Heart left ventricle (tissue), 16 donors: ENCODE measurements at regions not wholly inside any gene's neighbourhood (a gene's known extent, or its start where the extent isn't known, plus 50 kb on each side); places are given as distances from the start of the nearest gene placed in this dataset.
"Not testable (repeated sequence)": the region's sequence is repeated elsewhere in the genome, so short reads cannot be mapped to it uniquely, and the experiment has no call there.

Source experiments
- ATAC-seq, 4 donors: fragments of 200-7000 bp; cut with Tn5 transposase; one replicate each; pipeline ENCODE4 v1.9.1; 2020 to 2022; ENCODE audit warnings: moderate library complexity in 4 of 4, mild to moderate bottlenecking in 3 of 4, moderate number of reproducible peaks in 1 of 4
- DNase-seq, 5 donors: peaks; one replicate each; pipeline ENCODE4 v3.0.0-alpha.2; 2020
- H3K27ac ChIP-seq, 12 donors: fragments of 200-600 bp; sonication (generic) in 4 of 12; one replicate each; pipeline versions ENCODE4 v1.5.0 to v1.8.0; 2016 to 2022; ENCODE audit warnings: mild to moderate bottlenecking in 2 of 12
- H3K27me3 ChIP-seq, 9 donors: fragments of 200-600 bp; sonication (generic) in 2 of 9; one replicate each; pipeline versions ENCODE4 v1.5.1 to v1.8.0; 2016 to 2022; ENCODE audit warnings: mild to moderate bottlenecking in 3 of 9
- H3K36me3 ChIP-seq, 9 donors: fragments of 200-600 bp; sonication (generic) in 2 of 9; one replicate each; pipeline versions ENCODE4 v1.5.0 to v1.8.0; 2018 to 2022; ENCODE audit warnings: mild to moderate bottlenecking in 2 of 9
- H3K4me1 ChIP-seq, 12 donors: fragments of 200-600 bp; sonication (generic) in 4 of 12; one replicate each; pipeline versions ENCODE4 v1.5.0 to v1.8.0; 2016 to 2022; ENCODE audit warnings: mild to moderate bottlenecking in 3 of 12
- H3K4me3 ChIP-seq, 12 donors: fragments of 200-600 bp; sonication (generic) in 4 of 12; one replicate each; pipeline versions ENCODE4 v1.5.0 to v1.8.0; 2017 to 2022; ENCODE audit warnings: mild to moderate bottlenecking in 9 of 12, moderate library complexity in 4 of 12
- H3K9me3 ChIP-seq, 12 donors: fragments of 200-600 bp; sonication (generic) in 4 of 12; one replicate each; pipeline versions ENCODE4 v1.5.0 to v1.8.0; 2016 to 2022; ENCODE audit warnings: mild to moderate bottlenecking in 1 of 12
- POLR2A ChIP-seq, 2 donors: fragments of 450-650 bp; IDR thresholded peaks; one replicate each; pipeline ENCODE4 v1.6.1; 2017; ENCODE audit warnings: antibody characterized with exemption in 2 of 2, mild to moderate bottlenecking in 2 of 2, moderate library complexity in 2 of 2
- WGBS, 4 donors: extraction: QIAGEN DNeasy Blood & Tissue Kit in 2 of 4; methylation state at CpG; one replicate each; pipeline versions ENCODE4 v1.1.5 to v1.1.7; 2013 to 2018; 5-methylcytosine and 5-hydroxymethylcytosine counted together
- intact Hi-C, 10 donors: fragments of 100-400 bp; cut with DNase I; formaldehyde crosslinking; loops; one replicate each; pipeline versions ENCODE4 v1.11.1 to v1.14.2; 2022
- TF ChIP-seq, protein P1 (sequence below), 12 donors: fragments of 200-600 bp; sonication (generic) in 4 of 12; IDR thresholded peaks; one replicate each; pipeline versions ENCODE4 v1.5.0 to v1.8.0; 2018 to 2022; ENCODE audit warnings: antibody characterized with exemption in 12 of 12, mild to moderate bottlenecking in 5 of 12
- donor health status: ischemic (EF 13 %, LVEDD 7.1; RV severe dilation, severe dysfunction).
- donor health status: healthy with polysubstance abuse.
- donor health status: DM: no; HTN: yes; CAD: no.
- donor health status: DM: no; HTN: no; CAD: no.
- donor health status: ischemic (EF 25% LVEDD 6.9; RV normal size, moderate dysfunction).
- donor health status: ischemic (EF 25% LVEDD 5.7; RV mildly dilated, moderate dysfunction).
- donor health status: healthy.
- donor health status: DM: yes; HTN: yes; CAD: no.
- donor health status: ischemic (EF 35%, LVEDD 5.7; RV mildly dilated, moderate dysfunction).
- donor health status: nonischemic (EF 11% LVEDD 7.7; RV severe dilation, severe dysfunction).
- donor health status: DM: yes; HTN: yes; CAD: no.
- donor health status: PGD.
- donor health status: ischemic (EF 29% LVEDD 5.4; RV normal size, mild dysfunction).
- donor health status: nonischemic (EF 23%, LVEDD 6.1; RV moderate dilation, normal function).

DNA sequence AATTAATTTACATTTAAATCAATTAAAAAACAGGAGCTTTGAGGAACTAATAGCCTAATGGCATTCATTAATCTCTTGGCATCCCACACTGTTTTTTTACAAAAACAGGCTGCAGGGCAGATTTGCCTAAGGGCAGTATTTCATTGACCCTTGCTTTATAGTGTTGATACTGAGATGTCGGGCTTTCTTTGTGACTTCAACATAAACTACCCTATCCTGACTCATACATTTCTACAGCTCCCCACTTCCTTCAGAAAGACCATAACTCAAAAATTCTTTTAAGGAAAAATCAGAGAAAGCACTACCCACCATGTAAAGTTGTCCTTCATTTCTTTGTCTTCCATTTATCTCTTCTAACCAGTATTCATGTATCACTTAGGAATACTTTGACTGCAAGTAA lies 92.2 kb upstream of the NT5E start:
- Histone ChIP-seq H3K4me3 (no peak overlapping the region), H3K36me3 (no peaks in the 10 kb centered on the region), H3K4me1 (no peaks in the 10 kb centered on the region), H3K27me3 (peaks cover 0 to 4% (median 0%) of the 10 kb centered on the region in 9 donors), H3K27ac (no peak overlapping the region), H3K9me3 (no peaks in the 10 kb centered on the region)
- no peak for TF ChIP-seq POLR2A (IDR thresholded peaks at IDR 0.05)
- TF ChIP-seq, protein P1, sequence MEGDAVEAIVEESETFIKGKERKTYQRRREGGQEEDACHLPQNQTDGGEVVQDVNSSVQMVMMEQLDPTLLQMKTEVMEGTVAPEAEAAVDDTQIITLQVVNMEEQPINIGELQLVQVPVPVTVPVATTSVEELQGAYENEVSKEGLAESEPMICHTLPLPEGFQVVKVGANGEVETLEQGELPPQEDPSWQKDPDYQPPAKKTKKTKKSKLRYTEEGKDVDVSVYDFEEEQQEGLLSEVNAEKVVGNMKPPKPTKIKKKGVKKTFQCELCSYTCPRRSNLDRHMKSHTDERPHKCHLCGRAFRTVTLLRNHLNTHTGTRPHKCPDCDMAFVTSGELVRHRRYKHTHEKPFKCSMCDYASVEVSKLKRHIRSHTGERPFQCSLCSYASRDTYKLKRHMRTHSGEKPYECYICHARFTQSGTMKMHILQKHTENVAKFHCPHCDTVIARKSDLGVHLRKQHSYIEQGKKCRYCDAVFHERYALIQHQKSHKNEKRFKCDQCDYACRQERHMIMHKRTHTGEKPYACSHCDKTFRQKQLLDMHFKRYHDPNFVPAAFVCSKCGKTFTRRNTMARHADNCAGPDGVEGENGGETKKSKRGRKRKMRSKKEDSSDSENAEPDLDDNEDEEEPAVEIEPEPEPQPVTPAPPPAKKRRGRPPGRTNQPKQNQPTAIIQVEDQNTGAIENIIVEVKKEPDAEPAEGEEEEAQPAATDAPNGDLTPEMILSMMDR (IDR thresholded peaks at IDR 0.05), result no peak
- ATAC-seq, result no peak
- WGBS, 4 donors, result 33 to 88% (median 50%) methylated on average over 1 of the region's 1 CpG
- intact Hi-C loops, result loop anchor here in 2 of 10 donors (5.0 to 10.0 kb wide), 2 partner anchors 180 to 327 kb away; no protein-coding TSS in a partner anchor
- DNase-seq, result no peak

DNA sequence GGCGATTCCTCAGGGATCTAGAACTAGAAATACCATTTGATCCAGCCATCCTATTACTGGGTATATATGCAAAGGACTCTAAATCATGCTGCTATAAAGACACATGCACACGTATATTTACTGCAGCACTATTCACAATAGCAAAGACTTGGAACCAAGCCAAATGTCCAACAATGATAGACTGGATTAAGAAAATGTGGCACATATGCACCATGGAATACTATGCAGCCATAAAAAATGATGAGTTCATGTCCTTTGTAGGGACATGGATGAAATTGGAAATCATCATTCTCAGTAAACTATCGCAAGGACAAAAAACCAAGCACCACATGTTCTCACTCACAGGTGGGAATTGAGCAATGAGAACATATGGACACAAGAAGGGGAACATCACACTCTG lies 93.1 kb upstream of the NT5E start:
- not testable (repeated sequence) for H3K4me3 ChIP-seq, H3K36me3 ChIP-seq, ATAC-seq, H3K27me3 ChIP-seq, H3K27ac ChIP-seq, DNase-seq, H3K9me3 ChIP-seq, H3K4me1 ChIP-seq
- 86 to 95% (median 93%) methylated on average over 3 of the region's 3 CpGs for WGBS, 4 donors
- intact Hi-C loops, result loop anchor here in 2 of 10 donors (5.0 to 10.0 kb wide), 2 partner anchors 181 to 328 kb away; no protein-coding TSS in a partner anchor

DNA sequence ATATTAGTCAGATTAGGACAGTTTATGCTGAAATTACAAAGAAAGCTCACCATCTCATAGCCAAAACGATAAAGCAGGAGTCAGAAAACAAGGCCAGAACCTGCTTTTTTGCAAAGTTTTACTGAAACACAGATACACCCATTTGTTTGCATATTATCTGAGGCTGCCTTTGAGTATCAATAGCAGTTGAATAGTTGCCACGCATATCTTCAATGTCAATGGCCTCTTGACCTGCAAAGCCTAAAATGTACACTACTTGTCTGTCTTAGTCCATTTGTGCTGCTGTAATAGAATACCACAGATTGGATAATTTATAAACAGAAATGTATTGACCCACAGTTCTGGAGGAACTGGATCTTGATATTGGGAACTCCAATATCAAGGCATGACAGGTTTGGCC lies 94.1 kb upstream of the NT5E start:
- H3K27ac ChIP-seq, result no peak overlapping the region
- no peak for DNase-seq
- WGBS, 4 donors, result 53 to 58% (median 55%) methylated on average over 2 of the region's 2 CpGs
- peaks cover 0 to 4% (median 0%) of the 10 kb centered on the region in 9 donors for H3K27me3 ChIP-seq
- intact Hi-C loops, result loop anchor here in 9 of 10 donors (1.0 to 10.0 kb wide), 5 partner anchors 127 to 329 kb away; no protein-coding TSS in a partner anchor
- H3K4me1 ChIP-seq, result no peaks in the 10 kb centered on the region
- H3K36me3 ChIP-seq, result no peaks in the 10 kb centered on the region
- no peaks in the 10 kb centered on the region for H3K9me3 ChIP-seq
- ATAC-seq, result no peak
- no peak for TF ChIP-seq POLR2A (IDR thresholded peaks at IDR 0.05)
- TF ChIP-seq, protein P1 (IDR thresholded peaks at IDR 0.05), result no peak
- H3K4me3 ChIP-seq, result no peak overlapping the region

DNA sequence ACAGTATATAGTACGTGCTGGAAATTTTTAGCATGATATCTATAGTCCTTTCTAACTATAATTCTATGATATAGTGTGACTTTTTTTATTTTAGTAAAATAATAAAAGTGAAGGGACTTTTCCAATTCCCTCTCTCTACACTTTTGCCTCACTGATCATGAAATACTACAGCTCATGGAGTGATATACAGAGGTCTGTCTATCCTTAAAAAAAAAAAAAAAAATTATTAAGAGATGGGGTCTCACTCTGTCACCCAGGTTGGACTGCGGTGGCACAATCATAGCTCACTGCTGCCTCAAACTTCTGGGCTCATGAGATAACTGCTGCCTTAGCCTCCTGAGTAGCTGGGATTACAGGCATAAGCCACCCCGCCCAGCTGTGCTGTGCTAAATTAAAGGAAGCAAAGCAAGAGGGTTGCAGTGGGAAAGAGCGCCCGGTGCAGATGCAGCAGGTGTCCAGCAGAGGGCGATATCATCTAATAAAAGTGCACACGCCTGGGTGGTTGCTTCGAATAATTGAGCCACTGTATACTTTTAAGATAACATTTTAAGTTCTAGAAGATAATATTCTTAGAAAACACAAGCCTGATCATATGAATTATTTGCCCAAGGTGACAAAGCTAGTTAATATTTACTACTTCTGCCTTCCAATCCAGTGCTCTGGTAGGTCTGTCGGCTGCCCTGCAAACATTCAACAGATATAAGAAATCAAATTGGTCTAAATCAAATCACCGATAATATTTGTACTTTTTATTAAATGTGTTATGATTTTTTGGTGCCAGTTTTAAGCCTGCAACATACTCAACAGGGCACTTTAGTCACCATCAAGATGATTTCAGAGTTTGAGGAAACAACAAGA lies 94.9 kb upstream of the NT5E start:
- H3K27me3 ChIP-seq, result peaks cover 0 to 4% (median 0%) of the 10 kb centered on the region in 9 donors
- intact Hi-C loops, result loop anchor here in 9 of 10 donors (1.0 to 10.0 kb wide), 5 partner anchors 128 to 330 kb away; no protein-coding TSS in a partner anchor
- no peak for TF ChIP-seq POLR2A (IDR thresholded peaks at IDR 0.05)
- TF ChIP-seq, protein P1 (IDR thresholded peaks at IDR 0.05), result peak; percentile 85 to 97 (median 92)
- H3K36me3 ChIP-seq, result no peaks in the 10 kb centered on the region
- 27 to 30% (median 28%) methylated on average over 10 of the region's 10 CpGs for WGBS, 4 donors
- no peaks in the 10 kb centered on the region for H3K9me3 ChIP-seq
- no peak overlapping the region for H3K27ac ChIP-seq
- DNase-seq, result peak; percentile 44 to 73 (median 64)
- ATAC-seq, result peak; percentile 64 to 89 (median 86)
- H3K4me3 ChIP-seq, result no peak overlapping the region
- H3K4me1 ChIP-seq, result no peaks in the 10 kb centered on the region
